HUES64 (cell line): ENCODE measurements at regions not wholly inside any gene's neighbourhood (a gene's known extent, or its start where the extent isn't known, plus 50 kb on each side); places are given as distances from the start of the nearest gene placed in this dataset.

Source experiments
- H3K27ac ChIP-seq: 2 replicates; pipeline ENCODE4 v1.7.0; 2013; ENCODE audit warnings: low read depth, low read length, inconsistent platforms
- H3K27me3 ChIP-seq: 2 replicates; pipeline ENCODE4 v1.6.1; 2013; ENCODE audit warnings: mild to moderate bottlenecking, low read length; ENCODE audit not compliant: insufficient read depth
- H3K36me3 ChIP-seq: 2 replicates; pipeline ENCODE4 v1.6.1; 2013; ENCODE audit warnings: mild to moderate bottlenecking, low read length; ENCODE audit not compliant: insufficient read depth
- H3K4me1 ChIP-seq: 2 replicates; pipeline ENCODE4 v1.6.1; 2013; ENCODE audit warnings: mild to moderate bottlenecking, low read length, moderate library complexity; ENCODE audit not compliant: insufficient read depth
- H3K4me3 ChIP-seq: 2 replicates; pipeline ENCODE4 v1.5.1; 2013; ENCODE audit warnings: mild to moderate bottlenecking, low read length, moderate library complexity
- H3K9ac ChIP-seq: 2 replicates; pipeline ENCODE4 v1.6.1; 2013; ENCODE audit warnings: mild to moderate bottlenecking, low read depth, low read length
- H3K9me3 ChIP-seq: 2 replicates; pipeline ENCODE4 v1.6.1; 2013; ENCODE audit warnings: low read depth, low read length; ENCODE audit not compliant: insufficient read depth
- WGBS: fragments of 150-250, 120-280 bp; methylation state at CpG from one replicate; pipeline ENCODE4 v1.1.7; 2013; ENCODE audit warnings: missing lambda C conversion rate; 5-methylcytosine and 5-hydroxymethylcytosine counted together

DNA sequence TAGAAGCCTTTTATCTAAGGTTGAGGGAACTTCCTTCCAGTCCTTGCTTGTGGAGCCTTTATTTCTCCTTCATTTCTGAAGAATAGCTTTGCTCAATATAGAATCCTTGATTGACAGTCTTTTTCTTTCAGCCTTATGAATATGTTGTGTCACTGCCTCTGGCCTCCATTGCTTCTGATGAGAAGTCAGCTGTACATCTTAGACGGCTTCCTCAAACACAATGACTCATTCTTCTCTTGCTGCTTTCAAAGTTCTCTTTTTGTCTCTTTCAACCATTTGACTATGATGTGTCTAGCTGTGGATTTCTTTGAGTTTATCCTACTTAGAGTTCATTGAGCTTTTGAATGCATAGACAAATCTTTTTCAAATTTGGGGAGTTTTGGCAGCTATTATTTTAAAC is 893.2 kb downstream of the BRD1 start:
- Histone ChIP-seq H3K4me3 (no peak overlapping the region), H3K9ac (no peak overlapping the region), H3K4me1 (no peaks in the 10 kb centered on the region), H3K9me3 (peaks cover 19% of the 10 kb centered on the region), H3K27me3 (no peaks in the 10 kb centered on the region), H3K36me3 (no peaks in the 10 kb centered on the region), H3K27ac (no peak overlapping the region)
- WGBS, result 100% methylated on average over 1 of the region's 1 CpG

DNA sequence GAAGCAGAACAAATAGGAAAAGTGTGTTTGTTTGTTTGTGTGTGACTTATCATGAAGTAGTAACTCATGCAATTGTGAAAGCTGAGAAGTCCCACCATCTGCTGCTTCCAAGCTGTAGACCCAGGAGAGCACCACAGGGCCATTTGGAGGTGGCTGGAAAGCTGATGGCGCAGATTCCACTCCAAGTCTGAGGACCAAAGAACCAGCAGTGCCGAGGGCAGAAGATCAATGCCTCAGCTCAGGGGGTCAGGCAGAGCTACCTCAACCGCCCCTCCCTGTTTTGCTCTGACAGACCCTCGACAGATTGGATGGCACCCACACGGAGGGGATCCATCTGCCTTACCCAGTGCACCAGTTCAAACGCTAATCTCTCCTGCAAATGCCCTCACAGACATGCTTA is 896.2 kb downstream of the BRD1 start:
- no peak overlapping the region for H3K27ac ChIP-seq
- H3K4me1 ChIP-seq, result no peaks in the 10 kb centered on the region
- no peaks in the 10 kb centered on the region for H3K36me3 ChIP-seq
- no peaks in the 10 kb centered on the region for H3K27me3 ChIP-seq
- 79% methylated on average over 6 of the region's 6 CpGs for WGBS
- peaks cover 16% of the 10 kb centered on the region for H3K9me3 ChIP-seq
- H3K9ac ChIP-seq, result no peak overlapping the region
- no peak overlapping the region for H3K4me3 ChIP-seq

DNA sequence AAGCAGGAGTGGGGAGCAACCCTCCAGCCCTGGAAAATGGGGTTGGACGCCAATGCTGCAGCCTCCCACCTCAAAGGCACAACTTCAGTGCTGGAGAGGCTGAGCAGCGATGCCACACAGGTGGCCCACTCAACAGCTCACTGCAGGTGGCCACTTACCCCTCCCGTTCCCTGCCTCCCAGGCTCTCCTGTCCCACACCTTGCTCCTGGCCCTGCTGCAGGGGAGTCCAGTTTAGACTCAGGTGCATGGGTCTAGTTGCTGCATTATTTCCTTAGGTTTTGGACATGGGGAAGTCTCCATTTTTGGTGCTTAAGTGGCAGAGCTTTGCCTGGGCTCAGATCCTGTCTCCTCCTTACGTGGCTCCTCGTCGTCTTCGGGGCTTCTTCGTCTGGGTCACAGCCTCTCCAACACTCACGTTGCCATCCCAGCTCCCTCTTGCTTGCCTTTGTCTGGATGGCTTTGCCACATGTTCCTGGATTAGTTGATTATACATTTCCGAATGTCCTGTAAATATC is 898.3 kb downstream of the BRD1 start:
- Histone ChIP-seq H3K27me3 (no peaks in the 10 kb centered on the region), H3K9me3 (peaks cover 3% of the 10 kb centered on the region), H3K36me3 (no peaks in the 10 kb centered on the region), H3K4me1 (no peaks in the 10 kb centered on the region), H3K4me3 (no peak overlapping the region), H3K9ac (no peak overlapping the region), H3K27ac (no peak overlapping the region)
- 84% methylated on average over 10 of the region's 10 CpGs for WGBS

DNA sequence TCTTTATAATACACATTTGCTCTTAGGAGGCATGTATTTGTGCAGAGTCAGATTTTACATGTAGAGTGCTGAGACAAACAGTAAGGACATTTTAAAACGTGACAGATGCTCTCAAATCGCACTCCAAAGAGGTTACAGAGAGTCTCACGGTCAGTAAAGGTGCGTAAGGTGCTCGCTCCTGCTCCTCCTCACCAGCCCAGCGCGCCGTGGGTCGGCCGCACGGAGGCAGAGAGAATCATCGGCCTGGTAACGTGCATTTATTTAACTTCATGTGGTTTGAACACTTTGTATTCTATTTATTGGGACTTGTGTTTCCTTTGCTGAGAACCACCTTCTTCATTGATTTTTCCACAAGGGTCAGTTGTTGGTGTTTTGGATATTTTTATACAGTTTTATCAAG is 900.1 kb downstream of the BRD1 start:
- Histone ChIP-seq H3K27ac (no peak overlapping the region), H3K9ac (no peak overlapping the region), H3K27me3 (no peaks in the 10 kb centered on the region; the same call in 1 of the 2 replicates), H3K4me1 (no peaks in the 10 kb centered on the region), H3K36me3 (no peaks in the 10 kb centered on the region), H3K4me3 (no peak overlapping the region), H3K9me3 (no peaks in the 10 kb centered on the region)
- WGBS, result 95% methylated on average over 13 of the region's 13 CpGs

DNA sequence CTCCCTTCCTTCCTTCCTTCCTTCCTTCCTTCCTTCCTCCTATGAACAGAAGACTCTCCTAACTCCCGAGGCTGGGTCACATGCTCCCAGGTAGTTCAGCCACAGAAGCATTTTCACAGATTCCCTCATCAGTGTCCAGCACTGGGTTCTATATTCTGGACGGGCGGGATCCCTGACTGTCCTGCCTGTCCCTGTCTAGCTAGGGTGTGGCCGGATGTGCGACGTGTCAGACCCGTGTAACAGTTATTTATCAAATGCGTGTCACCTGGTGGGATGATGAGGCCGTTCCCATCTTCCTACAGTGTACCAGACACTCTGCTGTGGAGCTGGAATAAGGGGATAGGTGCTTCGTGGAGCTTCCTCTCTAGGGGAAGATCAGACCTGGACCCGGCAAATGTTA is 901.0 kb downstream of the BRD1 start:
- Histone ChIP-seq H3K27me3 (no peaks in the 10 kb centered on the region; the same call in 1 of the 2 replicates), H3K4me3 (no peak overlapping the region), H3K9ac (no peak overlapping the region), H3K36me3 (no peaks in the 10 kb centered on the region), H3K9me3 (no peaks in the 10 kb centered on the region), H3K4me1 (no peaks in the 10 kb centered on the region), H3K27ac (no peak overlapping the region)
- 91% methylated on average over 11 of the region's 11 CpGs for WGBS

DNA sequence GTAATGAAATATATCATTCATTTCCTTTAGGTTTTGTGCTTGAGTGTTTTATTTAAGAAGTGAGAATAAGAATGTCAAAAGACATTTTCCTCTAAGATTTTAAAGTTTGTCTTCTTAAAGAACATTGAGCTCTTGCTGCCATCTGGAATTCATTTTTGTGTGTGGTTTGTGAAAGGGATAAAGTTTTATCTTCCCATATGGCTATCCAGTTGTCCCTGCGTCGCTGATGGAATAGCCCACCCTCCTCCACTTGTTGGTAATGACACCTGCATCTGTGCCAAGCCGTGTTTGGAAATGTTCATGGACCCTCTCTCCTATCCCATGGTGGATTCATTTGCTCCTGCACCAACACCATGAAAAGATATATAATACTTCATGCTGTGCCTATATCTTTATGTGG is 901.5 kb downstream of the BRD1 start:
- H3K9ac ChIP-seq, result no peak overlapping the region
- no peaks in the 10 kb centered on the region for H3K4me1 ChIP-seq
- H3K36me3 ChIP-seq, result no peaks in the 10 kb centered on the region
- H3K27me3 ChIP-seq, result no peaks in the 10 kb centered on the region; the same call in 1 of the 2 replicates
- H3K4me3 ChIP-seq, result no peak overlapping the region
- 97% methylated on average over 3 of the region's 3 CpGs for WGBS
- H3K27ac ChIP-seq, result no peak overlapping the region
- H3K9me3 ChIP-seq, result no peaks in the 10 kb centered on the region

DNA sequence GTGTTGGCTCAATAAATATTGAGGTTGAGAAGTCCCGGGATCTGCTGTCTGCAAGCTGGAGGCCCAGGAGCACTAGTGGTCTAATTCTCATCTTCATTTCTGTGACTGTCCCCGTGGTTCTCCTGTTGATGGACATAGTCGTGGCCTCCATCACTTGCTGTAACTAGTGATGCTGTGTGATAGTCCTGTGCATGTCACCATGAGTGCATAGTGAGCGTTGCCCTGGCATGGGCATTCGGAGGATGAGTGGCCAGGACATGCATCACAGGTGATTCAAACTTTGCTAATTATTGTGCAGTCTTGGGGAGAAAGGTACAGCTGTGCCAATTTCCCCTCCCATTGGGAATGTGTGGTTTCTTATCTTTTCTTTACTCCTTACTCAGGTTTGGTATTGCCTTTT is 902.2 kb downstream of the BRD1 start:
- Histone ChIP-seq H3K4me1 (no peaks in the 10 kb centered on the region), H3K36me3 (no peaks in the 10 kb centered on the region), H3K4me3 (no peak overlapping the region), H3K27me3 (no peaks in the 10 kb centered on the region; the same call in 1 of the 2 replicates), H3K27ac (no peak overlapping the region), H3K9ac (no peak overlapping the region), H3K9me3 (no peaks in the 10 kb centered on the region)
- WGBS, result 95% methylated on average over 5 of the region's 5 CpGs

DNA sequence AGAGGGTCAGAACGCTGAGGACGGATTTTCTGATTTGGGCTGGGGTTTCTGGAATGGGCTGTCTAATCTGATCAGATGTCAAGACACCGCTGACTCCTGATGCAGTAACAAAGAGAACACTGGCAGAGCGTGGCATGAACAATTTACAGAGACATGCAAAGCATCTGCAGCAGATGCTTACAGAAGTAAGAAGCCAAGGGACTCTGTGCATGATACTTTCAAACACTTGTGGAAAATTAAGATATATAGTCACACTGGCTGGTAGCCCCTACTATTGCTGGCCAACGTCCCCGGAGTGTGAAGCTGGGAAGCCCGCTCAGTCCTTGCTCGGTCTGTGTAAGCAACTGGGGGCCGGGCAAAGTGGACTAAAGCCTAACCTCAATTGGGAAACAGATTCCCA is 903.7 kb downstream of the BRD1 start:
- H3K4me1 ChIP-seq, result peaks cover under 1% of the 10 kb centered on the region; the same call in 1 of the 2 replicates
- 93% methylated on average over 9 of the region's 9 CpGs for WGBS
- H3K36me3 ChIP-seq, result no peaks in the 10 kb centered on the region
- H3K9ac ChIP-seq, result no peak overlapping the region
- no peak overlapping the region for H3K27ac ChIP-seq
- H3K4me3 ChIP-seq, result no peak overlapping the region
- H3K9me3 ChIP-seq, result no peaks in the 10 kb centered on the region
- no peaks in the 10 kb centered on the region; the same call in 1 of the 2 replicates for H3K27me3 ChIP-seq

DNA sequence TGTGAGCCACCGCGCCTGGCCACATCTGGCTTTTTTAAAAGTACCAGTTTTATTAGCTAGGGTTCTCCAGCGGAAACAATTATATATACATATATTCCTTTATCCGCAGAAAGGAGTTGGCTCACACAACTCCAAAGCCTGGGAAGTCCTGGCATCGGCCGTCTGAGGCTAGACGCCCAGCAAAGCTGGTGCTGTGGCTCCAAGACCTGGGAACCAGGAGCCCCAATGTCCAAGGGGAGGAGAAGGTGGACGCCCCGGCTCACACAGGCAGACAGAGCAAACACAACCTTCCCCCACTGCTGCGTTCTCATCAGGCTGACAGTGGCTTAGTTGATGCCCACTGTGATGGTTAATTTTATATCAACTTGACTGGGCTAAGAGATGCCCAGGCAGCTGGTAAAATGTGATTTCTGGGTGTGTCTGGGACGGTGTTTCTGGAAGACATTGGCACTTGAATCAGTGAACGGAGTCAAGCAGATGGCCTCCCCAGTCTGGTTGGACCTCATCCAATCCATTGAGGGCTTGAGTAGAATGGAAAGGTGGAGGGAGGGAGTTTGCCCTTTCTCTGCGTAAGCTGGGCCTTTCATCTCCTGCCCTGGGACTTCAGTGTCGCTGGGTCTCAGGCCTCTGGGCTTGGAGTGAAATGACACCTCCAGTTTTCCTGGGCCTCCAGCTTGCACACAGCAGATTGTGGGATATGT is 904.4 kb downstream of the BRD1 start:
- H3K4me1 ChIP-seq, result peaks cover 3% of the 10 kb centered on the region; the same call in 1 of the 2 replicates
- WGBS, result 89% methylated on average over 14 of the region's 14 CpGs
- no peak overlapping the region for H3K9ac ChIP-seq
- no peak overlapping the region for H3K4me3 ChIP-seq
- no peaks in the 10 kb centered on the region for H3K9me3 ChIP-seq
- no peaks in the 10 kb centered on the region; the same call in 1 of the 2 replicates for H3K27me3 ChIP-seq
- no peaks in the 10 kb centered on the region for H3K36me3 ChIP-seq
- H3K27ac ChIP-seq, result no peak overlapping the region

DNA sequence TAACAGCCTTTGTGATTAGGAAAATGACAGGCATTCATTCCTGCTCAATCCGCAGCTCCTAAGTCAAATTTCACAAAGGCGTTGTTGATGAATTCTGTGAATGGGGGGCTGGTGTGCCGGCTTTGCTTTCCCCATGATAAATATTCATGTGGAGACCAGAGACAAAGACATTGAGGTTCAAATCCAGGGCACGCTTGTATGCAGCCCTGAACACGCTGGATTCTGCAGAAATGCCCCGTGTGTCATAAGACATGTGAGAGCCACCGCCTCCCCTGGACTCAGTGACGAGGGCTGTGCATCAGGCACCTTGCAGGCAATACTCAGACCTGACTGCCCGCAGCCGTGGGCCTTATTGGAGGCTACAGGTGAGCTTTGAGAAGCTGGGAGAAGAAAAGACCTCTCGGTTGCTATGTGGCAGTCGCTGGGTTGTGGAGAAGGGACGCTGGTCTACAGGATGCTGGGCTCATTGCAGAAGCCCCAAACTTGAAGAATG is 906.2 kb downstream of the BRD1 start:
- H3K36me3 ChIP-seq, result no peaks in the 10 kb centered on the region
- no peak overlapping the region for H3K27ac ChIP-seq
- no peaks in the 10 kb centered on the region for H3K9me3 ChIP-seq
- H3K4me1 ChIP-seq, result peaks cover 3% of the 10 kb centered on the region; the same call in 1 of the 2 replicates
- H3K27me3 ChIP-seq, result no peaks in the 10 kb centered on the region; the same call in 1 of the 2 replicates
- H3K4me3 ChIP-seq, result no peak overlapping the region
- no peak overlapping the region for H3K9ac ChIP-seq
- WGBS, result 94% methylated on average over 13 of the region's 13 CpGs

DNA sequence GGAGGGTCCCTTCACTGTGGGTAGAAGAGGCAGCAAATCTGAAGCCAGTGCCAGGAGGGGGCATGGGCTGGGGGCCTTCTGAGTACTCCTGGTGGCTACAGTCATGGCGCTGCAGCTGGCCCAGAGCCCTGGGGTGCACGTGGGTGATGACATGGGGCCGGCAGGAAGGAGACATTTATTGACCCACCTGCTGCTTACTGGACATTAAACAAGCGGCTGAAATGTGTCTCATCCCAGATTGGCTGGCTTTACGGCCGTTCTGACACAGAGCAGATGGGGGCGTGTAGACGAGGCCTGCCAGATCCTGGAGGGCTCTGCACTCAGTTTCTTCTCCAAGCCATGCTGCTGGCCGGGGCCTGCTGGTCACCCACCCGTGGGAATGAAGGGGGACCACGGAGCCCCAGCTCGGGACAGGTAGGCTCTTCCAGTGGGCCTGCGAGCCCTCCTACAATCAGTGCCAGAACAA is 906.9 kb downstream of the BRD1 start:
- Histone ChIP-seq H3K4me3 (no peak overlapping the region), H3K9ac (no peak overlapping the region), H3K36me3 (no peaks in the 10 kb centered on the region), H3K27me3 (no peaks in the 10 kb centered on the region; the same call in 1 of the 2 replicates), H3K9me3 (peaks cover 4% of the 10 kb centered on the region; the same call in 1 of the 2 replicates), H3K27ac (no peak overlapping the region), H3K4me1 (peaks cover 3% of the 10 kb centered on the region; the same call in 1 of the 2 replicates)
- 93% methylated on average over 13 of the region's 13 CpGs for WGBS
